VCaP (cell line): ENCODE measurements at regions not wholly inside any gene's neighbourhood (a gene's known extent, or its start where the extent isn't known, plus 50 kb on each side); places are given as distances from the start of the nearest gene placed in this dataset.

Experiments
- H3K27ac ChIP-seq: fragments of 450-650 bp; 2 replicates; pipeline ENCODE4 v1.5.1; 2017
- CTCF ChIP-seq: fragments of 450-650 bp; conservative IDR thresholded peaks from 2 replicates; pipeline ENCODE4 v1.5.1; 2017; ENCODE audit warnings: mild to moderate bottlenecking, moderate library complexity

GRCh38 chr13:26836626-26837025, 76.0 kb upstream of the GPR12 start:
- H3K27ac ChIP-seq: peak overlapping the region; percentile 94; the same call in 1 of the 2 replicates
- TF ChIP-seq CTCF: no peak

GRCh38 chr13:26834646-26835045, 74.1 kb upstream of the GPR12 start:
- no peak overlapping the region for H3K27ac ChIP-seq
- TF ChIP-seq CTCF: no peak

DNA sequence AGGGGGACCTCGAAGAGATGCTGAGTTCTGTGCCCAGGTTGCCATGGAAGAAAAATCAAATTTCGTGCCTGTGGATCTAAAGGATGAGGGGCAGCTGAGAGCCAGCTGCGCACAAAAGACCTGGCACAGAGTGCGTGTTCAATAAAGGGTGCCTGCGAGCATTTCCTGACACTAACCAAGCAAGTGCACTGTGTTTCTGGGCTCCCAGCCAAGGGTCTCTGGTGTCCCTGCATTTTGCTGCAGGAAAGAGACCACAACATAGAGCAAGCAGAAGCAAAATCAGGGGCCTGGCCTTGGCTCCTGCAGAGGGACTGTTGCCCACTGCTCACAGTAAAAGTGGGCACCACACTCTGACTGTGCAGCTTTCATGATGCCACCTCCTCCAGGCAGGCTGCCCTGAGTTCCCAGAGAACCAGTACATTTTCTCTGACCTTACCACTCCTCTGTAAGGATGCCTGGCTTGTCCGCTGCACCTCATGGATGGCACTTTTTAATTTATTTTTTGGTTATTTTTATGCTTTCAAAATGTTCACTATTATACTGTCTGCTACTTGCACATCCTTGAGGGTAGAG, 70.8 kb upstream of the GPR12 start:
- no peak for TF ChIP-seq CTCF
- H3K27ac ChIP-seq: no peak overlapping the region

DNA sequence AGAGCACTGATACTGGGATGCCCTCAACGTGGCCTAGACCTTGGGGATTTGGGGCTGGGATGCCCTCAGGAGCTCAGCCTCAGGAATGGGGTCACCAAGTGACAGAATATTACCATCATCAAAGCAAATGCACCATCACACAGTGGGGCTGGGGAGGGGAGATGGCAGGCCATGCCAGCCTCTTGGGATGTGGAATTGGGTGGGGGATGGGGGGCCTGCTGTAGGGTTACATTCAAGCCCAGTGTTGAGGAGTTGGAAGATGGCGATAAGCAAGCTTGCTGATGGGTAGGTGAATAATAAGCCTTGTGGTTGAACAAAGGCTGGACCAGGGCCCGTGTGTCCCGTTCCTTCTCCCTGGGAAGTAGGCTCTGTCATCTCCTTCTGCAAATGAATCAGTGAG, 69.1 kb upstream of the GPR12 start:
- no peak overlapping the region for H3K27ac ChIP-seq
- no peak for TF ChIP-seq CTCF

DNA sequence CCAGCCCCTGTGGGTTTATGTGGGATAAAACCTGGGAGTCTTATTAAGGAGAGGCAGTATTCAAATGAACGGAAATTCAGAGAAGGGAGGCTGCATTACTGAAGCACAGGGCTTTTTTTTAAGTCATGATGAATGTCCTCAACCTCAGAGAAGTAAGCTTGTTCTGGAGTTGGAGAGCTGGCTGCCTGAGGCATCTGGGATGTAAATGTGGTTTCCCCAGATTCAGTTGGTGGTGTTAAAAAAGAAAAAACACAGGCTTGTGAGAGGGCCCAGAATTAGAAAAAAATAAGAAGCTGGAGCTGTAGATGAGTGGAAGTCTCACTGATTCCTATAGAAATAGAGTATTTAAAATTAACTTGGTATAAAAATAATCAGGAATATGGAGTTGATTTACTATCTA, 64.0 kb upstream of the GPR12 start:
- no peak for TF ChIP-seq CTCF

GRCh38 chr13:26822146-26822545, 61.6 kb upstream of the GPR12 start:
- TF ChIP-seq CTCF: no peak
- no peak overlapping the region for H3K27ac ChIP-seq

More for the DNA sequence above, 64.0 kb upstream of the GPR12 start:
- H3K27ac ChIP-seq: no peak overlapping the region

DNA sequence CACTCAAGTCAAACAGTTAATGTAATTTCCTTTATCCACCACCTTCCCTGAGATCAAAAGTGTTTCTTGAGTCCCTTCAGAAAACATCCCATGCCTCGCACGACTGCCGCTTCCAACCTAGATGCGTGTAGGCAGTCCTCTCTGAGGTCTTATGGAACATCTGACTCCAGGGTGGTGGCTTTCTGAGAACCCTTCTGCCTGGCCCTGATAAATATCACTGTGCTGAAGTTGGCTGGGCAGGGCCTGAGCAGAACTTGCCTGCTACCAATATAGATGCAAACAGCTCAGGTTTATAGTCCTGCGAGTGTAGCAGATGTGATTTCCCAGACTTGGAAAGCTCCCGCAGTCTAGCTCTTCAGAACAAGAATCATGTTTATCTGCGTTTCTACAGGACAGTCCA, 61.1 kb upstream of the GPR12 start:
- no peak overlapping the region for H3K27ac ChIP-seq
- TF ChIP-seq CTCF: no peak
